ENCODE measurements at regions not wholly inside any gene's neighbourhood (a gene's known extent, or its start where the extent isn't known, plus 50 kb on each side); places are given as distances from the start of the nearest gene placed in this dataset.

DNA sequence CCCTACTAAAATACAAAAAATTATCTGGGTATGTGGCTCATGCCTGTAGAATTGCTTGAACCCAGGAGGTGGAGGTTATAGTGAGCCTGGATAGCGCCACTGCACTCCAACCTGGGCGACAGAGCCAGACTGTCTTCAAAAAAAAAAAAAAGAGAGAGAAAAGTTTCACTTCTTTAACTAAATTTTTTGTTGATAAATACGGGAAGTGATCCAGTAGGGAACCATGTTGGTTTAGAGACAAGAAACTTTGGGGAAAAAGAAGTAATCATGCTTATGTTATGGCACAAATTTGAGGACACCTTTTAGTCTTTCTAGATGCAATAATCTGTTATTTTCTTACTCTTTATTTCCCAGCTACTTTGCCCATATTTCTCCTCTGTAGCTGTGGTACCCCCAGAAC lies 309.7 kb downstream of the TYW1 start:
- TF ChIP-seq, protein P1, sequence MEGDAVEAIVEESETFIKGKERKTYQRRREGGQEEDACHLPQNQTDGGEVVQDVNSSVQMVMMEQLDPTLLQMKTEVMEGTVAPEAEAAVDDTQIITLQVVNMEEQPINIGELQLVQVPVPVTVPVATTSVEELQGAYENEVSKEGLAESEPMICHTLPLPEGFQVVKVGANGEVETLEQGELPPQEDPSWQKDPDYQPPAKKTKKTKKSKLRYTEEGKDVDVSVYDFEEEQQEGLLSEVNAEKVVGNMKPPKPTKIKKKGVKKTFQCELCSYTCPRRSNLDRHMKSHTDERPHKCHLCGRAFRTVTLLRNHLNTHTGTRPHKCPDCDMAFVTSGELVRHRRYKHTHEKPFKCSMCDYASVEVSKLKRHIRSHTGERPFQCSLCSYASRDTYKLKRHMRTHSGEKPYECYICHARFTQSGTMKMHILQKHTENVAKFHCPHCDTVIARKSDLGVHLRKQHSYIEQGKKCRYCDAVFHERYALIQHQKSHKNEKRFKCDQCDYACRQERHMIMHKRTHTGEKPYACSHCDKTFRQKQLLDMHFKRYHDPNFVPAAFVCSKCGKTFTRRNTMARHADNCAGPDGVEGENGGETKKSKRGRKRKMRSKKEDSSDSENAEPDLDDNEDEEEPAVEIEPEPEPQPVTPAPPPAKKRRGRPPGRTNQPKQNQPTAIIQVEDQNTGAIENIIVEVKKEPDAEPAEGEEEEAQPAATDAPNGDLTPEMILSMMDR (IDR thresholded peaks at IDR 0.05): no peak
- no peak for TF ChIP-seq EP300 (IDR thresholded peaks at IDR 0.05)
